GM18508 (cell line): ENCODE measurements at regions not wholly inside any gene's neighbourhood (a gene's known extent, or its start where the extent isn't known, plus 50 kb on each side); places are given as distances from the start of the nearest gene placed in this dataset.

Experiments used
- ATAC-seq: cut with Tn5 transposase; IDR thresholded peaks from one replicate; pipeline ENCODE4 v1.9.1; 2021; ENCODE audit warnings: moderate number of reproducible peaks; ENCODE audit not compliant: insufficient read depth, unreplicated experiment

DNA sequence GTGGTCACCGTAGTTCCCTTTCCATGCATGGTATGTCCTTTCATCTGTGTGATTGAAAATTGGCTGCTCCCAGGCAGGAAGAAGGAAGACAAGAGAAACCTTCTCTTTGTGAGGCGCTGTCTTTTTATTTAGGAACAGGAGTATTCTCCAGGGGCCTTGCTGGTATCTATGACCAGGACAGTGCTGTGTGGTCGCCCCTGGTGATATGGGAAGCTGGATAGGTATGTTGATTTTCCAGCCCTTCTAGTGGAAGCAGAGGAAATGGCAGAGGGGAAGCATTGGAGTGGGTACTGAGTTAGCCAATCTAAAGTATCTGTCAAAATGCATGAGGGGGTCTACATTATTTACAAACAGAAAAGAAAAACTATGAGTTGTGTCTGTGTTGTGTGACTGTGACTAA, 226.6 kb downstream of the MTX2 start:
- no peak for ATAC-seq

DNA sequence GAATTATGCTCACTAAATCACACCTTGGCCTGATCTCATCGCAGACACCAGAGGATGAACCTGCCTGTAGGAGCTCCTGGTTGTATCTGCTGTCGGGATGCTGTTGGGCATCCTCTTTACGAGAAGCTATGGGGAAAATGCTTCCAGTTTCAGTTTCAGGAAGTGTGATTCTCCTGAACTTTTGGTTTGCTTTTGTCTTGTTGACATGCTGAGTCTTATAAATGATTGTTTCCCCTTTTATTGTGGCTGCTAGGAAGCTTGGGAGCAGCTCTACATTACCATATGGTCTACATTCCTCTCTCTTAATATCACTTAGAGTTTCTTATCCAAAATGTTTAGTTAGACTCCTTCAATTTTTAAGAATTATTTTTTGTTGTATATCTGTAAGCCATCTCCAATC, 227.5 kb downstream of the MTX2 start:
- no peak for ATAC-seq

DNA sequence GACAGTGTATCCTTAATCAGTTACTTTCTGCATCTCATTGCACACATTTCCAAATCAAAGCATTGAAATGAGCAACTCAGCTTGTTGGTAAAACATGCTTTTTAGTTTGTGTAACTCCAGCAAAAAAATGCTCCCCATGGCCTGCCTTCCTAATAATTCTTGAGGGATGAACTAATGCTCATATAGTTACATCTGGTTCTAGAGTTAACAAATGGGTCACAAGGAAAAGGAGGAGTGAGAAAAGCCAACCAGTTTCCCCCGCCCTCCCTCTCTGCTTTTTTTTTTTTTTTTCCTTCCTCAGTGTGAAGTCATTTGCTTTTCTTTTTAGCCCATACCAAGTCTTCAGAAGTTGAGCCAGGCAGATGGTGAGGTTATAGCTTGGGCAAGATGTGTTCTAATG, 231.7 kb downstream of the MTX2 start:
- ATAC-seq: no peak

DNA sequence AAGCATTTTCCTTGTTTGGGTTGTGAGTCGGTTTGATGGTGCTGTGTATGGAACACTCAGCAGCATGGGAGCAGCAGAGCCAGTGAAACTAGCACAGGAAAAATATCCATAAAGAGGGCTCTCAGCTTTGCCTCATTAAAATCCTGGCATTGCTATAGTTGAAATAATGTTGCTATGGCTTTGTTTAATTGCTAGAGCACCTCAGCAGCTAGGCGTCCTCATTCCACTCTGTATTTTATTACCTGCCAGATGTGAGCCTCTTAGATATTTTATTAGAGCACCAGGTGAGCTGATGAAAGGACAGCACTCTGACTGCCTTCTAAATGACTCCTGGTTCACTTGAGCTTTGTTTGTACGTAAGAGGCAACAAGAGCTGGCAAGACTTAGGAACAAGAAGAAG, 232.4 kb downstream of the MTX2 start:
- ATAC-seq: no peak

DNA sequence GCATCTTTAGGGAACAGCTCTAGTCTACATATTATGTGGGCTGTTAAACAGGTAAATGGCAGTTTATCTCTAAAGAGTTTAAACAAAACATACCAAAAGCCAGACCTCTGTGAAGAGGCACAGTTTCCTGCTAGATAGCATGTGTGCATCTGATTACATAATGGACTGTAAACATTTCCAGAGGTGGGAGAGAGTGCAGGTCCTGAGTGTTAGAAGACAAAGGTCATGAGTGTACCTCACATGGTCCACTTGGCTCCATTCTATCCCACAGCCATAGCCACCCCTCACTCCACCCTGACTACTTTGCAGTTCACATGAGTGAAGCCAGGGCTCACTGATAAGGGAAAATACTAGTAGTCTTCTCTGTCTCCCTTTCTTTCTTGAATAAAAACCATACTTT, 233.4 kb downstream of the MTX2 start:
- ATAC-seq: no peak

- no peak for ATAC-seq
Measured at GRCh38 chr2:176503776-176504175, 234.5 kb downstream of the MTX2 start.

GRCh38 chr2:176504440-176504839, 235.2 kb downstream of the MTX2 start:
- no peak for ATAC-seq

DNA sequence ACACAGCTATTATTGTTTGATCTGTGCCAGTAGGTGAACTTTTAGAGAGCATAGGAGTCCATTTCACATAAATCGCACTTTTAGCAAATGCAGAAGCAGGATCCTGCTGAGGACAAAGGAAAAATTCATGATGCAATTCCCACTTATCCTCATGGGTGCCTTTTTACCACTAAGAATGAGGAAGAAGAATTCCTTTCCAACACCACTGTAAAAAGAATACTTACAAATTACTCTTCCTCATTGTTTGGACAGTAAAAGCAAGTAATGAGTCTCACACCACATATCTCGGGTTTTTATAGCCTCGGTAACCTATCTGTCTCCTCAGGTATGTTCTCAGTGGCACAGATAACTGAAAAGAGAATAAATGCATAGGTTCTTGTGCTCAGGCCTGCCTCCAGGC, 238.5 kb downstream of the MTX2 start:
- no peak for ATAC-seq

- no peak for ATAC-seq
Measured at GRCh38 chr2:176508374-176508773, 239.1 kb downstream of the MTX2 start.

DNA sequence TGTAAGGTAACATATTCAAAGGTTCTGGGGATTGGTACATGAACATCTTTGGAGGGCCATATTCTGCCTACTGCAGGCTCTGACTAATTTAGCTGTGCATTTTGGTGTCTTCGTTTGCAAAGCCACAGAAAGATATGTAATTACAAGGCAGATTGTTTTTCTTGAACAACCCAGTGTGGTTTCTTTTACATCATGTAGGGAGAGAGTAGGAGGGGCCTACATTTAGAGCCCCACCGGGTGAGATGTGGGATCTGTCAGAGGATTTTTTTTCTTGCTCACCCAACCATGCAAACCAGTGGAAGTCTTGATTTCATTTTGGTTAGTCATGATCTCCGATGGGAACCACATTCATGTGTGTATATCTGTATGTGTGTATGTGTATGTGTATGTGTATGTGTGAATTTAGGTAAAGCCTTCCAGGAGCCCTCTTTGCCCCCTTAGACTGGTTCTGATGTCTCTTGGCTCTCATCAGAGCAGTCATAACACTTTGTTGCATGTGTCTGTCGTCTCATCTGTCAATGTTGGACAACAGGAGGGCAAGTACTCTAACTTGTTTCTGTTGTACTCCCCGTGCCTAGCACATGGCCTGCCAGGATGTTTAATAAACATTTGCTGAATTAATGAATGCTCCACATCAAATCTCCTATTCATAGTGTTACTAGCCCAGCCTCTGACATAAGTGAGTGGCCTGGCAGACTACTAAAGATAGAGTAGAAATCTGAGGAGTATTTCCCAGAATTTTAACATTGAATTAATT, 239.9 kb downstream of the MTX2 start:
- ATAC-seq: no peak

DNA sequence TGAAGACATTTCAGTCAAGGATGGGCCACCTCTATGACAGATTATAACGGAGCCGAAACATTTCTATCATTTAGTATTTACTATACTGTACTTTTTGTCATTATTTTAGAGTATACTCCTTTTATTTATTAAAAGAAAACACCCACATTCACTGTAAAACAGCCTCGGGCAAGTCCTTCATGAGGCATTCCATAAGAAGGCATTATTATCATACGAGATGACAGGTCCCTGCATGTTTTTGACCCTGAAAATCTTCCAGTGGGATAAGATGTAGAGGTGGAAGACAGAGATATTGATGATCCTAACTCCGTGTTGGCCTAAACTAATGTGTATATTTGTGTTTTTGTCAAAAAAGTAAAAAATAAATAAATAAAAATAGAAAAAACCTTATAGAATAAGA, 245.0 kb downstream of the MTX2 start:
- ATAC-seq: no peak

GRCh38 chr2:176514805-176515500, 245.7 kb downstream of the MTX2 start:
- ATAC-seq: no peak

DNA sequence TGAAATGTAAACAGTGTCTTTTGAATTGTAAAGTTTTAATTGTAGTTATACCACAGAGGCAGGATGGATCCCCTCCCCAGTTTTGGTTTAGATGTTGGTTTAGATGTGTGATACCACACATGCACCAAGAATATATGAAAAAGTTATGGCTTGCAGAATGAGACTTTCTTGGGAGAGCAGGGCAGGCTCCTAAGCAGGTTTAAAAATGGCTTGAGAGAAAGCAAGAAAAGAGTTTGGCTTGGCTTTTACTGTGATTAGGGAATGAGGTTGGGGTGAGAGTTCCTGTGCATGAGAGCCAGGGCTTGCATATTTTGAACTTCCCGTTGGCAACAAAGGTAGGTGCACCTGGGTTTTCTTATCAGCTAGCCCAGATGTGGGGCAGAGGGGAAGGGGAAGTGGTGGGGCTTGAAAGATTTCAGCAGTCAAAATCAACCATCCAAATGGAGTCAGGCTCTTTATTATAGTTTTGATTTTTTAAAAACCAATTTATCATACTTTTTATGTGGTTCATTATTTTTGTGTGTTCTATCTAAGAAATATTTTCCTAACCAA, 246.9 kb downstream of the MTX2 start:
- no peak for ATAC-seq

DNA sequence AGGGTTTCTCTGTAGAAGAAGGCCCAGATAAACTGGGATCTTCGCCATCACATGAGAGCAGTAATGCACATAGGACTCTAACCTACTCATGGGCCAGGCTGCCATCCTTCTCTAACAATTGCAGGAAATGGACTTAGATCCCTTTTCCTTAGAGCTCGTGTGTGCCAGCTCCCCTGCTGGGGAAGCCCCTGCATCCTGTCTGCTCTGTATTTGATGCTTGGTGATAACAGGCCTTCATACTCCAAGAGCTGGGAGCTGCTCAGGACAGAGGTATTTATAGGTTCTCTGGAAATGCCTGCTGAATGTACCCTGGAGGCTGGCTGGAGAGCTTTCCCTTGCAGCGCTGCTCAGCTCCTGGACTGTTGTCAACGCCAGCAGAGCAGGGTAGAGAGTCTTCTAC, 249.6 kb downstream of the MTX2 start:
- no peak for ATAC-seq

GRCh38 chr2:176521878-176522670, 252.8 kb downstream of the MTX2 start:
- ATAC-seq: no peak

DNA sequence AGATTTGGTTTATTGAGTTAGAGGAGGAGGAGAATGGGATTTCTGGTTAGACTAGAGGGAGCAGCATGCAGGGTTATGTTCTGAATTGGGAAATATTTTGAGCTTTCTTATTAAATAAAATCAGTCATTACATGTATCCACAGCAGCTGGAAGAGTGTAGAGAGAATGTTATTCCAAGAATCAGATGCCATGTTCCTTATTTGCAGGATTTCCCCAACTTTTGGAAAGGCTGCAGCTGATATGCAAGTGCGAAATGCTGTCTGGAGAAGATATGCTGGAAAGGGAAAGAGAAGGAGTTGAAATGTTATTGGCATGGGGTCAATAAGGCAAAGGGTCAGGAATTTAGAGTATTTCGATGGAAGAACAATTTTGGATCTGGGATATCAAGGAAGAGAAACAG, 255.8 kb downstream of the MTX2 start:
- ATAC-seq: no peak

DNA sequence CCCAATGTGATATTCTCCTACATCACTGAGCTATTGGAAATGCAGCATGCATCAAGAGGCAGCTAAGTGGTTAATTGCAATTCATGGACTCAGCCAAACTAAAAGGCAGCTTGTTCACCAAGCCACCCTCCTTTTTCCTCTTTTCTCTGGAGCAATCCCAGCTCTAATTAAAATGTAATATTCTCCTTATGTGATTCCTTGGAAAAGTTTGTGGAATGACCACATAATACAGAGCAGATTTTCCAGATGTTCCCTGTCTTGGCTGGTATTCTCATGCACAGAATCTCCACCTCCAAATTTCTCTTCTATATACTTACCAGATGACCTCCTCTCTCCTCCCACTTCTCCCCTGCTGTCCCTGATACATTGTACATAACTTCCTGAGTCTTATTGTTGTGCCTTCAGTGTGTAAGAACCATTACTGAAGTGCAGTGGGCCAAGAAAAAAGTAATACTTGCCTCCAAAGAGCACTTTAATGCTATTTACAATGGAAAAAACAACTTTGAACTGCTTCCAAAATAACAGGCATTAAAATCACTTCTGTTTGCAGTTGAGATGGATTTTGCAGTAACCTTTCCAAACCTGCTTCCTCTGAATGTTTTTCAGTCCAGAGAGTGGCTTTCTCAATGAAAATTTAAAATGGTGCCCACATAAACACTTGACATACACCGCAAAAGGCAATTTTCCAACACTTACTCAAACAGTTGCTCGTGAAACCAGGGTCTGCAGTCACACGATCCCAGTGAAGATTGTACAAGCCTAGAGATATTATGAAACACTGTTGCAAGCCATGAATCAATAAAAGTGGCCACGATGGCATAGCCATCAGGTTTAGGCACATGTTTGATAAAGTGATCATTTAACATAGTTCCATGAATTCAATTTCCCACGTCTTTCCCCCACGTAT, 258.0 kb downstream of the MTX2 start:
- no peak for ATAC-seq

DNA sequence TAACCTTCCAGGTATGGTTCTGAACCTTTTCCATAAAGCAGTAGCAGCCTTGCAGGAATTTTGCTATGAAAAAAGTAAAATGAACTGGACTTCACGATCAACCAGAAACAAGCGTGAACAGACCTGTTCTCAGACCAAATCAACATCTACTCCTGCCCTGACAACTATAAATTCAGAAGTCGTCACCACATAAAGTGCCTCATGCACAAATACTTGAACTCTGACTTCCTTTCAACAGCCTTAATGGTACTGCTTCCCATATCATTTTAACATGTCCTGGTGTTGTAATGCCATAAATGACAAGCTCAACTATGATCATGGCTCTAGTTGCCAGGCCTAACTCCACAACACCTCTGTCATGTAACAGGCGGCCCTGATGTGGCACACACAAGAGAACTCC, 262.4 kb downstream of the MTX2 start:
- no peak for ATAC-seq

DNA sequence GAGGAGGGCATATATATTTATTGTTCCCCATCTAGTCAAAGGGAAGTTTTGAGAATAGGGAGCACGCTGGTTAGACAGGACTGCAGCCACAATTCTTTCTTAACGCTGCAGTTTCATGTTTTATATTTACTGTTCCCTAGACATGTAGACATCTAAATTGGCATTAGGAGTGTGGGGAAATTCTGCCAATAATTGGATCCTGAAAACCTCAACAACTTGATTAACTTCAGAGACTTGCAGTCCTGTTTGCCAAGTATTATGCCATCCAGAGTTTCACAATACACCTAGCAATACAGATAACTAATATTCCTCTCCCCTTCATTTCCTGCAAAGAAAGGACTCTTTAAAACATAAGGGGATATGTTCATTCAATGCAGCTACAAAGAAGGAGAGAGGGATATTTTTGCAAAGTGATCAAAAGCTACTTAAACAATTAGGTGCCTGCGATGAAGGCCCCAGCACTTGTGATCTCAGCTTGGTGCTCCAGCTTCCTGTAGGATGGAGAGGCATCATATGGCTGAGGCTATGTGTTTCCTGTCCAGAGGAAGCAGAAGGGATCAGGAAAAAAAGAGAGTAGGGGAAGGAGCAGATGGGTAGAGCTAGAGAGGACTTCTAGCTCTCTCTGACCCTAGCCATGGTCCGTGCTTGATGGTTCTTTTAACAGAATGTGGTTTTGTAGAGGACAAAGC, 264.4 kb downstream of the MTX2 start:
- ATAC-seq: no peak
